Type B pancreatic cell (in vitro differentiated cells): ENCODE measurements at regions not wholly inside any gene's neighbourhood (a gene's known extent, or its start where the extent isn't known, plus 50 kb on each side); places are given as distances from the start of the nearest gene placed in this dataset.

Experiments
- DNase-seq: peaks from one replicate; pipeline ENCODE4 v3.0.0; 2021; ENCODE audit warnings: mixed read lengths; ENCODE audit not compliant: unreplicated experiment; ENCODE audit errors: extremely low spot score
- H3K27ac Mint-ChIP-seq: 2 replicates; pipeline ENCODE4 v1.8.0; 2021; ENCODE audit warnings: mild to moderate bottlenecking, mixed read lengths
- H3K27me3 Mint-ChIP-seq: 2 replicates; pipeline ENCODE4 v1.8.0; 2021; ENCODE audit warnings: mixed read lengths
- H3K36me3 Mint-ChIP-seq: 2 replicates; pipeline ENCODE4 v1.8.0; 2021; ENCODE audit warnings: mixed read lengths
- H3K4me1 Mint-ChIP-seq: one replicate; pipeline ENCODE4 v1.8.0; 2021; ENCODE audit warnings: mixed read lengths; ENCODE audit not compliant: unreplicated experiment
- H3K4me3 Mint-ChIP-seq: 2 replicates; pipeline ENCODE4 v1.8.0; 2021; ENCODE audit warnings: mild to moderate bottlenecking, mixed read lengths
- H3K9me3 Mint-ChIP-seq: 2 replicates; pipeline ENCODE4 v1.8.0; 2021; ENCODE audit warnings: mixed read lengths
- TF ChIP-seq, protein P1 (sequence below): fragments of 200-600 bp; sonication (generic); conservative IDR thresholded peaks from 2 replicates; pipeline ENCODE4 v1.5.0; 2021; ENCODE audit warnings: antibody characterized with exemption, mild to moderate bottlenecking

GRCh38 chr2:160993654-160994061 is 166.6 kb upstream of the TANK start:
- peak overlapping the region; percentile 62 for H3K4me3 Mint-ChIP-seq
- no peak for DNase-seq
- H3K4me1 Mint-ChIP-seq = peaks cover 21% of the 10 kb centered on the region
- TF ChIP-seq, protein P1, sequence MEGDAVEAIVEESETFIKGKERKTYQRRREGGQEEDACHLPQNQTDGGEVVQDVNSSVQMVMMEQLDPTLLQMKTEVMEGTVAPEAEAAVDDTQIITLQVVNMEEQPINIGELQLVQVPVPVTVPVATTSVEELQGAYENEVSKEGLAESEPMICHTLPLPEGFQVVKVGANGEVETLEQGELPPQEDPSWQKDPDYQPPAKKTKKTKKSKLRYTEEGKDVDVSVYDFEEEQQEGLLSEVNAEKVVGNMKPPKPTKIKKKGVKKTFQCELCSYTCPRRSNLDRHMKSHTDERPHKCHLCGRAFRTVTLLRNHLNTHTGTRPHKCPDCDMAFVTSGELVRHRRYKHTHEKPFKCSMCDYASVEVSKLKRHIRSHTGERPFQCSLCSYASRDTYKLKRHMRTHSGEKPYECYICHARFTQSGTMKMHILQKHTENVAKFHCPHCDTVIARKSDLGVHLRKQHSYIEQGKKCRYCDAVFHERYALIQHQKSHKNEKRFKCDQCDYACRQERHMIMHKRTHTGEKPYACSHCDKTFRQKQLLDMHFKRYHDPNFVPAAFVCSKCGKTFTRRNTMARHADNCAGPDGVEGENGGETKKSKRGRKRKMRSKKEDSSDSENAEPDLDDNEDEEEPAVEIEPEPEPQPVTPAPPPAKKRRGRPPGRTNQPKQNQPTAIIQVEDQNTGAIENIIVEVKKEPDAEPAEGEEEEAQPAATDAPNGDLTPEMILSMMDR = no peak
- no peaks in the 10 kb centered on the region for H3K27me3 Mint-ChIP-seq
- no peaks in the 10 kb centered on the region for H3K36me3 Mint-ChIP-seq
- H3K9me3 Mint-ChIP-seq = no peaks in the 10 kb centered on the region
- peak overlapping the region; percentile 52 for H3K27ac Mint-ChIP-seq

DNA sequence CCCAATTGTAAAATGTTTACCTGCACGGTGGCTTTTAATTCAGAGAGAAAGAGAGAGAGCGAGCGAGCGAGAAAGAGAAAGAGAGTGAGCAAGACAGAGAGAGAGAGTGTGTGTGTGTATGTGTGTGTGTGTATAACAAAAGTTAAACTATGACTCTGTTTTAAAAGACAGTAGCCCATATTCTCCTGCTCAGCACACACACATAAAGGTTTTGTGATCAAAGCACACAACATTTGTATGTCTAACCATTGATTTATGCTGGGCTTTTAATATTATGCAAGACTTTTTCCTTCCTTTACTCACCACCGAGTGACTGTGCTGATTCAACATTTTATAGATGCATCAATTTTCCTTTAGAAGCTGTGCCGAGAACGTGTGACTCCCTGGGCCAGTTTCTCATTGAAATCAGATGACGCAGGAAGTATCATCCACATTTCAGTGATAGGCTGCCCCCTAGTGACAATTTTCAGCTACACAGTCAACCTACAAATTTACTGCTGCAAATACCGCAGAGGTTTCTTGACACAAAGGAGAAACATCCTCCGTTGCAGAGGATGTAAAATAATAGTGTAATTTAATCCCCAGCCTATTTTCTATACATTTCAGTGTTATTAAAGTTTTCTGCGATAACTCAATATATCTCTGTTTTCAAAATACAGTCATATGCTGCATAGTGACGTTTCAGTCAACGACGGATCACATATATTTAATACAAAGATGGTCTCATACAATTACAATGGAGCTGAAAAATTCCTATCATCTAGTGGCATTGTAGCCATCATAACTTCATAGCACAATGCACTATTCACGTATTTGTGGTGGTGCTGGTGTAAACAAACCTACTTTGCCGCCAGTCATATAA is 165.9 kb upstream of the TANK start:
- peak overlapping the region; percentile 62 for H3K4me3 Mint-ChIP-seq

DNA sequence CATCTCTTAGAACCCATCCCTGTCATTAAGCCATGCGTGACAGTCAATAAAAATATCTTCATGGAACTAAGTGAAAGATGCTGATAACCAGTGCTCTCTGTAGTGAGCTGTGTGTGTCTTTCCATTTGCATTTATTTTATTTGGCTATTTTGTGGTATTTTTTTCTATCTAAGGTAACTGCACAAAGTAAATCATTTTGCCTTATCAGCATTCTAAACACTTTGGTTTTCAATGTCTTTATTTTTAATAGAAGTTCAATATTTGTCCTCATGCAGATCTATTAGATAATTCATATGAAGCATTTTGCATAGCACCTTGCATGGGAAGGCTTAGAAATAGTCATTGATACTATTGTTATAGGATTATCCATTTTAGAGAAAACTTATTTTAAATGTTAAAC is 163.6 kb upstream of the TANK start:
- Mint-ChIP-seq H3K9me3 (no peaks in the 10 kb centered on the region), H3K4me3 (no peak overlapping the region), H3K36me3 (no peaks in the 10 kb centered on the region), H3K27me3 (no peaks in the 10 kb centered on the region), H3K4me1 (peaks cover 14% of the 10 kb centered on the region), H3K27ac (no peak overlapping the region)
- TF ChIP-seq, protein P1 = no peak
- DNase-seq = no peak

More for the DNA sequence above, 165.9 kb upstream of the TANK start:
- Mint-ChIP-seq H3K36me3 (no peaks in the 10 kb centered on the region), H3K9me3 (no peaks in the 10 kb centered on the region), H3K4me1 (peaks cover 21% of the 10 kb centered on the region), H3K27ac (peak overlapping the region; percentile 52), H3K27me3 (no peaks in the 10 kb centered on the region)
- TF ChIP-seq, protein P1 = peak; percentile 92
- DNase-seq = peak; percentile 77

- Mint-ChIP-seq H3K4me1 (no peaks in the 10 kb centered on the region), H3K27me3 (no peaks in the 10 kb centered on the region), H3K27ac (no peak overlapping the region), H3K9me3 (peaks cover 9% of the 10 kb centered on the region), H3K36me3 (no peaks in the 10 kb centered on the region), H3K4me3 (no peak overlapping the region)
- TF ChIP-seq, protein P1 = peak; percentile 62
- no peak for DNase-seq
Measured at GRCh38 chr2:161004379-161004778, 155.8 kb upstream of the TANK start.

DNA sequence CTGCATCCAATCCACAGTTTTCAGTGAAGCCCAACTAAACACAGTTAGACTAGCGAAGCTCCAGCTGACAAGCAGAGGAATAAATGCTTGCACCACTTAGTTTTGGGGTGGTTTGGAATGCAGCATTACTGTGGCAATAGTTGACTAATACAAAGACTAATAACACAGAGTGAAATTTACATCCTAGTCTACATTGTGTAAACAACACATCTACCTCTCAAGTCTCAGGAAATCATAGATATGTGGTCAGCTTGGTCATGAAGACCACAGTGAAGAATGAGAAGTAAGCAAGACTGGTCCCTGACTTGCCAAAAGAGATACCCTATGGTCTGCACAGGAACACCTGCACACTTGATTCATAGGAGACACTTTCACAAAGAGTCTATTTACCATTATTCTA is 155.1 kb upstream of the TANK start:
- no peak for DNase-seq
- no peaks in the 10 kb centered on the region for H3K27me3 Mint-ChIP-seq
- no peak overlapping the region for H3K27ac Mint-ChIP-seq
- H3K9me3 Mint-ChIP-seq = peaks cover 9% of the 10 kb centered on the region
- no peaks in the 10 kb centered on the region for H3K4me1 Mint-ChIP-seq
- H3K4me3 Mint-ChIP-seq = no peak overlapping the region
- TF ChIP-seq, protein P1 = no peak
- no peaks in the 10 kb centered on the region for H3K36me3 Mint-ChIP-seq
